Neutrophil (primary cell): ENCODE measurements at regions not wholly inside any gene's neighbourhood (a gene's known extent, or its start where the extent isn't known, plus 50 kb on each side); places are given as distances from the start of the nearest gene placed in this dataset.
"Not testable (repeated sequence)": the region's sequence is repeated elsewhere in the genome, so short reads cannot be mapped to it uniquely, and the experiment has no call there.

Experiments
- H3K27ac ChIP-seq: fragments of 200-600 bp; sonication (generic); 2 replicates; pipeline ENCODE4 v1.5.1; 2016; ENCODE audit warnings: mild to moderate bottlenecking, moderate library complexity
- H3K27me3 ChIP-seq: fragments of 200-600 bp; sonication (generic); 2 replicates; pipeline ENCODE4 v1.6.0; 2016; ENCODE audit warnings: mild to moderate bottlenecking
- H3K36me3 ChIP-seq: fragments of 200-600 bp; sonication (generic); 2 replicates; pipeline ENCODE4 v1.5.1; 2017
- H3K4me1 ChIP-seq, 2 experiments: fragments of 200-600 bp in 1 of 2; sonication (generic) in 1 of 2; 1 replicate in 1 of 2; 2 replicates in 1 of 2; pipeline versions ENCODE4 v1.5.1 to v1.6.1; 2013 to 2016; ENCODE audit warnings: low read depth in 1 of 2, low read length in 1 of 2, mild to moderate bottlenecking in 1 of 2, moderate library complexity in 1 of 2; ENCODE audit not compliant: control insufficient read depth in 1 of 2, insufficient read depth in 1 of 2
- H3K4me3 ChIP-seq, 2 experiments: fragments of 200-600 bp in 1 of 2; sonication (generic) in 1 of 2; 1 replicate in 1 of 2; 2 replicates in 1 of 2; pipeline ENCODE4 v1.5.1; 2013 to 2016; ENCODE audit warnings: low read depth in 1 of 2, low read length in 1 of 2, mild to moderate bottlenecking in 1 of 2, moderate library complexity in 1 of 2
- H3K9me3 ChIP-seq: fragments of 200-600 bp; sonication (generic); 2 replicates; pipeline ENCODE4 v1.5.1; 2016
- CTCF ChIP-seq: fragments of 200-600 bp; sonication (generic); IDR thresholded peaks from 2 replicates; pipeline ENCODE4 v1.5.1; 2016; ENCODE audit warnings: antibody characterized with exemption

- peaks cover 0 to 4% of the 10 kb centered on the region in 2 experiments for H3K4me1 ChIP-seq
- no peak overlapping the region for H3K27ac ChIP-seq
- H3K9me3 ChIP-seq: no peaks in the 10 kb centered on the region
- H3K36me3 ChIP-seq: no peaks in the 10 kb centered on the region
- TF ChIP-seq CTCF: no peak
- H3K4me3 ChIP-seq: no peak overlapping the region
- no peaks in the 10 kb centered on the region for H3K27me3 ChIP-seq
These were observed 120.2 kb downstream of the MRPL39 start for GRCh38 chr21:25487046-25487594.

GRCh38 chr21:25485914-25486313, 121.4 kb downstream of the MRPL39 start:
- no peak for TF ChIP-seq CTCF
- H3K4me3 ChIP-seq: no peak overlapping the region
- H3K36me3 ChIP-seq: no peaks in the 10 kb centered on the region
- no peak overlapping the region for H3K27ac ChIP-seq
- no peaks in the 10 kb centered on the region for H3K9me3 ChIP-seq
- H3K4me1 ChIP-seq: peaks cover 0 to 4% of the 10 kb centered on the region in 2 experiments
- H3K27me3 ChIP-seq: no peaks in the 10 kb centered on the region

GRCh38 chr21:25467896-25468295, 139.4 kb downstream of the MRPL39 start:
- no peaks in the 10 kb centered on the region for H3K36me3 ChIP-seq
- no peak for TF ChIP-seq CTCF

GRCh38 chr21:25467071-25467470, 140.2 kb downstream of the MRPL39 start:
- not testable (repeated sequence) for H3K9me3 ChIP-seq, H3K27me3 ChIP-seq, H3K4me3 ChIP-seq, H3K4me1 ChIP-seq, H3K36me3 ChIP-seq, H3K27ac ChIP-seq

More at GRCh38 chr21:25467896-25468295, 139.4 kb downstream of the MRPL39 start:
- no peaks in the 10 kb centered on the region for H3K4me1 ChIP-seq
- H3K27ac ChIP-seq: no peak overlapping the region
- H3K9me3 ChIP-seq: no peaks in the 10 kb centered on the region
- no peak overlapping the region for H3K4me3 ChIP-seq
- H3K27me3 ChIP-seq: no peaks in the 10 kb centered on the region

GRCh38 chr21:25466470-25466869, 140.8 kb downstream of the MRPL39 start:
- Histone ChIP-seq H3K27me3 (no peaks in the 10 kb centered on the region), H3K27ac (no peak overlapping the region), H3K9me3 (no peaks in the 10 kb centered on the region), H3K36me3 (no peaks in the 10 kb centered on the region), H3K4me3 (no peak overlapping the region), H3K4me1 (no peaks in the 10 kb centered on the region)
- TF ChIP-seq CTCF: no peak

GRCh38 chr21:25465263-25465662, 142.0 kb downstream of the MRPL39 start:
- Histone ChIP-seq H3K4me3 (no peak overlapping the region), H3K4me1 (no peaks in the 10 kb centered on the region), H3K9me3 (no peaks in the 10 kb centered on the region), H3K27ac (no peak overlapping the region), H3K27me3 (no peaks in the 10 kb centered on the region), H3K36me3 (no peaks in the 10 kb centered on the region)
- no peak for TF ChIP-seq CTCF
